Stimulated activated CD4-positive, alpha-beta T cell treated with anti-CD3 and anti-CD28 coated beads, Interleukin-12 subunit alpha, Interleukin-12 subunit beta, amount 100 ng/mL, for 4 hours (primary cell): ENCODE measurements at regions not wholly inside any gene's neighbourhood (a gene's known extent, or its start where the extent isn't known, plus 50 kb on each side); places are given as distances from the start of the nearest gene placed in this dataset.
"Not testable (repeated sequence)": the region's sequence is repeated elsewhere in the genome, so short reads cannot be mapped to it uniquely, and the experiment has no call there.

Experiments used
- DNase-seq: peaks from one replicate; pipeline ENCODE4 v3.0.0-alpha.2; 2020

GRCh38 chr14:30381861-30382480 lies 177.0 kb upstream of the G2E3 start:
- no peak for DNase-seq

- no peak for DNase-seq
Observed at GRCh38 chr14:30385925-30386324, 173.0 kb upstream of the G2E3 start.

GRCh38 chr14:30387871-30388270 lies 171.1 kb upstream of the G2E3 start:
- DNase-seq, result no peak

- DNase-seq, result no peak
Observed at GRCh38 chr14:30389134-30389876, 169.7 kb upstream of the G2E3 start.

GRCh38 chr14:30389877-30390385 lies 169.0 kb upstream of the G2E3 start:
- DNase-seq, result no peak

GRCh38 chr14:30395065-30395464 lies 163.9 kb upstream of the G2E3 start:
- DNase-seq, result no peak

- DNase-seq, result no peak
Observed at GRCh38 chr14:30402846-30403245, 156.1 kb upstream of the G2E3 start.

- DNase-seq, result no peak
Observed at GRCh38 chr14:30403791-30404190, 155.2 kb upstream of the G2E3 start.

GRCh38 chr14:30409508-30410015 lies 149.4 kb upstream of the G2E3 start:
- DNase-seq, result not testable (repeated sequence)

- DNase-seq, result no peak
Observed at GRCh38 chr14:30410986-30411385, 148.0 kb upstream of the G2E3 start.

GRCh38 chr14:30413184-30413583 lies 145.8 kb upstream of the G2E3 start:
- not testable (repeated sequence) for DNase-seq

- no peak for DNase-seq
Observed at GRCh38 chr14:30417121-30417520, 141.8 kb upstream of the G2E3 start.

- DNase-seq, result no peak
Observed at GRCh38 chr14:30417999-30418398, 141.0 kb upstream of the G2E3 start.

GRCh38 chr14:30419037-30419436 lies 139.9 kb upstream of the G2E3 start:
- no peak for DNase-seq

- DNase-seq, result no peak
Observed at GRCh38 chr14:30420515-30420914, 138.4 kb upstream of the G2E3 start.

- no peak for DNase-seq
Observed at GRCh38 chr14:30426463-30426862, 132.5 kb upstream of the G2E3 start.

GRCh38 chr14:30427401-30427800 lies 131.6 kb upstream of the G2E3 start:
- no peak for DNase-seq

GRCh38 chr14:30427846-30428245 lies 131.1 kb upstream of the G2E3 start:
- no peak for DNase-seq

- no peak for DNase-seq
Observed at GRCh38 chr14:30431552-30431951, 127.4 kb upstream of the G2E3 start.

GRCh38 chr14:30440961-30441360 lies 118.0 kb upstream of the G2E3 start:
- DNase-seq, result no peak

- DNase-seq, result no peak
Observed at GRCh38 chr14:30443368-30444007, 115.5 kb upstream of the G2E3 start.

- no peak for DNase-seq
Observed at GRCh38 chr14:30444451-30444850, 114.5 kb upstream of the G2E3 start.

GRCh38 chr14:30445011-30445793 lies 113.8 kb upstream of the G2E3 start:
- DNase-seq, result no peak
